HCT116 (cell line): ENCODE measurements at regions not wholly inside any gene's neighbourhood (a gene's known extent, or its start where the extent isn't known, plus 50 kb on each side); places are given as distances from the start of the nearest gene placed in this dataset.

Experiments
- CEBPB ChIP-seq: IDR thresholded peaks from 2 replicates; pipeline ENCODE4 v1.6.1; 2012; ENCODE audit warnings: low read depth
- CTCF ChIP-seq, 3 experiments: fragments of 200-600 bp in 1 of 3; sonication (generic) in 1 of 3; IDR thresholded peaks in 2 of 3; conservative IDR thresholded peaks in 1 of 3; 2 replicates each; pipeline ENCODE4 v1.5.1; 2012 to 2017; ENCODE audit warnings: low read depth in 2 of 3, low read length in 2 of 3, antibody characterized with exemption in 1 of 3, borderline replicate concordance in 1 of 3, control low read depth in 1 of 3, mild to moderate bottlenecking in 1 of 3, mixed read lengths in 1 of 3, mixed run types in 1 of 3, moderate library complexity in 1 of 3; ENCODE audit not compliant: insufficient read depth in 1 of 3
- EZH2 ChIP-seq: fragments of 200-600 bp; sonication (generic); IDR thresholded peaks from 2 replicates; pipeline ENCODE4 v1.6.1; 2017; ENCODE audit warnings: antibody characterized with exemption, mixed run types
- EZH2phosphoT487 ChIP-seq: fragments of 200-600 bp; IDR thresholded peaks from 2 replicates; pipeline ENCODE4 v1.6.1; 2018; ENCODE audit warnings: antibody characterized with exemption, borderline replicate concordance
- FOSL1 ChIP-seq: IDR thresholded peaks from 2 replicates; pipeline ENCODE4 v1.6.1; 2012; ENCODE audit warnings: low read depth
- POLR2A ChIP-seq: IDR thresholded peaks from 2 replicates; pipeline ENCODE4 v1.7.0; 2011; ENCODE audit warnings: borderline replicate concordance; ENCODE audit not compliant: insufficient read depth, insufficient read length; ENCODE audit errors: extremely low read depth
- POLR2AphosphoS5 ChIP-seq: IDR thresholded peaks from 2 replicates; pipeline ENCODE4 v1.6.1; 2011; ENCODE audit warnings: mild to moderate bottlenecking, low read depth, low read length, moderate library complexity
- RAD21 ChIP-seq: IDR thresholded peaks from 2 replicates; pipeline ENCODE4 v1.6.1; 2012; ENCODE audit warnings: low read depth, mild to moderate bottlenecking
- REST ChIP-seq: IDR thresholded peaks from 2 replicates; pipeline ENCODE4 v1.6.1; 2012; ENCODE audit warnings: low read depth
- SIN3A ChIP-seq: IDR thresholded peaks from 2 replicates; pipeline ENCODE4 v1.6.1; 2012; ENCODE audit warnings: low read depth

- TF ChIP-seq POLR2AphosphoS5 = no peak
- no peak for TF ChIP-seq RAD21
- no peak for TF ChIP-seq CTCF (IDR thresholded peaks at IDR 0.05 in 2 of 3, conservative IDR thresholded peaks at IDR 0.05 in 1 of 3; ENCODE audit: borderline replicate concordance in 1 of 3, insufficient read depth in 1 of 3, low read depth in 2 of 3, low read length in 2 of 3)
- no peak for TF ChIP-seq CEBPB
- TF ChIP-seq SIN3A = no peak
- TF ChIP-seq REST = no peak
- TF ChIP-seq EZH2 = no peak
- TF ChIP-seq FOSL1 = no peak
- TF ChIP-seq POLR2A = no peak
- TF ChIP-seq EZH2phosphoT487 = no peak
Observed at GRCh38 chr2:221255862-221256261, 316.2 kb downstream of the EPHA4 start.
